ENCODE measurements at regions not wholly inside any gene's neighbourhood (a gene's known extent, or its start where the extent isn't known, plus 50 kb on each side); places are given as distances from the start of the nearest gene placed in this dataset.

- 84% methylated on average over 6 of the region's 6 CpGs for WGBS, 2 donors
- no peaks in the 10 kb centered on the region for H3K27me3 ChIP-seq
- no peak for ATAC-seq (ENCODE audit: low FRiP score in 2 of 2)
Measured at GRCh38 chr14:71722885-71723284, 209.3 kb upstream of the RGS6 start.

GRCh38 chr14:71725922-71726579 lies 206.2 kb upstream of the RGS6 start:
- H3K4me3 ChIP-seq: no peak overlapping the region
- ATAC-seq (ENCODE audit: low FRiP score in 2 of 2) (peak in 1 of 2 donors; percentile 67), DNase-seq (no peak)
- H3K27ac ChIP-seq: no peak overlapping the region
- peaks cover 0 to 5% (median 4%) of the 10 kb centered on the region in 4 donors for H3K4me1 ChIP-seq
- peaks cover 0 to 61% (median 30%) of the 10 kb centered on the region in 4 donors for H3K36me3 ChIP-seq
- no peak for TF ChIP-seq POLR2AphosphoS5 (IDR thresholded peaks at IDR 0.05)
- no peak for TF ChIP-seq CTCF (IDR thresholded peaks at IDR 0.05)
- TF ChIP-seq POLR2A (IDR thresholded peaks at IDR 0.05): no peak
- no peak for TF ChIP-seq EP300 (IDR thresholded peaks at IDR 0.05)
- 69 to 79% methylated on average over 7 of the region's 7 CpGs for WGBS, 2 donors
- no peaks in the 10 kb centered on the region for H3K27me3 ChIP-seq
- H3K9me3 ChIP-seq: no peaks in the 10 kb centered on the region

More at GRCh38 chr14:71722885-71723284, 209.3 kb upstream of the RGS6 start:
- no peak for TF ChIP-seq POLR2AphosphoS5 (IDR thresholded peaks at IDR 0.05)
- no peak for TF ChIP-seq CTCF (IDR thresholded peaks at IDR 0.05)
- TF ChIP-seq POLR2A (IDR thresholded peaks at IDR 0.05): no peak
- no peak for TF ChIP-seq EP300 (IDR thresholded peaks at IDR 0.05)
- peaks cover 0 to 5% (median 4%) of the 10 kb centered on the region in 4 donors for H3K4me1 ChIP-seq
- peaks cover 0 to 36% (median 14%) of the 10 kb centered on the region in 4 donors for H3K36me3 ChIP-seq
- H3K27ac ChIP-seq: no peak overlapping the region
- DNase-seq: no peak
- H3K9me3 ChIP-seq: no peaks in the 10 kb centered on the region
- no peak overlapping the region for H3K4me3 ChIP-seq

GRCh38 chr14:71726580-71727021 lies 205.6 kb upstream of the RGS6 start:
- ATAC-seq (ENCODE audit: low FRiP score in 2 of 2) (peak; percentile 21 to 60), DNase-seq (peak in 1 of 2 donors; percentile 60)
- no peak for TF ChIP-seq POLR2A (IDR thresholded peaks at IDR 0.05)
- no peak for TF ChIP-seq CTCF (IDR thresholded peaks at IDR 0.05)
- no peak for TF ChIP-seq EP300 (IDR thresholded peaks at IDR 0.05)
- TF ChIP-seq POLR2AphosphoS5 (IDR thresholded peaks at IDR 0.05): no peak
- peaks cover 0 to 5% (median 2%) of the 10 kb centered on the region in 4 donors for H3K4me1 ChIP-seq
- no peak overlapping the region for H3K27ac ChIP-seq
- no peaks in the 10 kb centered on the region for H3K27me3 ChIP-seq
- H3K4me3 ChIP-seq: no peak overlapping the region
- H3K9me3 ChIP-seq: no peaks in the 10 kb centered on the region
- WGBS, 2 donors: 83 to 87% methylated on average over 3 of the region's 3 CpGs
- peaks cover 0 to 67% (median 32%) of the 10 kb centered on the region in 4 donors for H3K36me3 ChIP-seq

GRCh38 chr14:71728386-71728785 lies 203.8 kb upstream of the RGS6 start:
- H3K27me3 ChIP-seq: no peaks in the 10 kb centered on the region
- WGBS, 2 donors: 97 to 99% methylated on average over 3 of the region's 3 CpGs
- peaks cover 0 to 73% (median 31%) of the 10 kb centered on the region in 4 donors for H3K36me3 ChIP-seq
- no peak for DNase-seq
- TF ChIP-seq CTCF (IDR thresholded peaks at IDR 0.05) (no peak), POLR2AphosphoS5 (IDR thresholded peaks at IDR 0.05) (no peak), POLR2A (IDR thresholded peaks at IDR 0.05) (no peak)
- H3K9me3 ChIP-seq: no peaks in the 10 kb centered on the region
- H3K27ac ChIP-seq: no peak overlapping the region
- ATAC-seq (ENCODE audit: low FRiP score in 2 of 2): no peak
- no peak overlapping the region for H3K4me3 ChIP-seq
- peaks cover 0 to 5% (median 2%) of the 10 kb centered on the region in 4 donors for H3K4me1 ChIP-seq

- 90 to 91% methylated on average over 3 of the region's 3 CpGs for WGBS, 2 donors
- TF ChIP-seq CTCF (IDR thresholded peaks at IDR 0.05) (no peak), POLR2AphosphoS5 (IDR thresholded peaks at IDR 0.05) (no peak), POLR2A (IDR thresholded peaks at IDR 0.05) (no peak), EP300 (IDR thresholded peaks at IDR 0.05) (no peak)
- Histone ChIP-seq H3K27me3 (no peaks in the 10 kb centered on the region), H3K4me1 (peaks cover 0 to 5% (median 2%) of the 10 kb centered on the region in 4 donors), H3K4me3 (no peak overlapping the region), H3K36me3 (peaks cover 0 to 74% (median 37%) of the 10 kb centered on the region in 4 donors), H3K27ac (no peak overlapping the region), H3K9me3 (no peaks in the 10 kb centered on the region)
- DNase-seq (no peak), ATAC-seq (ENCODE audit: low FRiP score in 2 of 2) (no peak)
Measured at GRCh38 chr14:71729596-71729995, 202.6 kb upstream of the RGS6 start.
